OCI-LY7 (cell line): ENCODE measurements at regions not wholly inside any gene's neighbourhood (a gene's known extent, or its start where the extent isn't known, plus 50 kb on each side); places are given as distances from the start of the nearest gene placed in this dataset.

Experiments
- BruUV-seq: library from RNA; stranded (reverse); fragments of 400-500 nt; replicated peaks from 2 replicates; lab custom pipeline; 2021; lab: Mats Ljungman, UMichigan
- CTCF ChIA-PET: fragments of 300-600 bp; sonication (Branson Sonifier 250); formaldehyde crosslinking; loops from one replicate; lab custom pipeline; 2022; ENCODE audit warnings: antibody characterized with exemption; ENCODE audit not compliant: unreplicated experiment; lab: Charles Lee
- POLR2A ChIA-PET: fragments of 300-600 bp; sonication (Branson Sonifier 250); formaldehyde crosslinking; loops from one replicate; lab custom pipeline; 2022; ENCODE audit warnings: antibody characterized with exemption; lab: Charles Lee
- DNase-seq: peaks from one replicate; pipeline ENCODE4 v3.0.0-alpha.2; 2015; ENCODE audit warnings: low spot score
- H2AFZ ChIP-seq: fragments of 200-600 bp; sonication (generic), shearing (Covaris generic); 2 replicates; pipeline ENCODE4 v1.6.1; 2014; ENCODE audit warnings: mild to moderate bottlenecking, antibody characterized with exemption, low read length, moderate library complexity
- H3K27ac ChIP-seq: fragments of 200-600 bp; sonication (generic); 2 replicates; pipeline ENCODE4 v1.5.1; 2014; ENCODE audit warnings: mixed run types, low read depth, mild to moderate bottlenecking, moderate library complexity, low read length, inconsistent platforms; ENCODE audit not compliant: poor library complexity, severe bottlenecking
- H3K36me3 ChIP-seq: fragments of 200-600 bp; sonication (generic); 2 replicates; pipeline ENCODE4 v1.6.1; 2014; ENCODE audit warnings: mild to moderate bottlenecking, antibody characterized with exemption, low read length, moderate library complexity, mixed read lengths; ENCODE audit not compliant: insufficient read depth
- H3K4me1 ChIP-seq: fragments of 200-600 bp; sonication (generic); 2 replicates; pipeline ENCODE4 v1.5.1; 2014; ENCODE audit warnings: mild to moderate bottlenecking, low read length; ENCODE audit not compliant: insufficient read depth, poor library complexity, severe bottlenecking
- H3K4me2 ChIP-seq: fragments of 200-600 bp; sonication (generic); 2 replicates; pipeline ENCODE4 v1.6.1; 2014; ENCODE audit warnings: mild to moderate bottlenecking, low read length
- H3K4me3 ChIP-seq: fragments of 200-600 bp; sonication (generic); 2 replicates; pipeline ENCODE4 v1.5.1; 2014; ENCODE audit warnings: mild to moderate bottlenecking, low read depth, low read length; ENCODE audit not compliant: poor library complexity, severe bottlenecking
- H3K79me2 ChIP-seq: fragments of 200-600 bp; sonication (generic); 2 replicates; pipeline ENCODE4 v1.6.1; 2016; ENCODE audit warnings: low read depth, mild to moderate bottlenecking, low read length, moderate library complexity, mixed read lengths; ENCODE audit not compliant: insufficient read depth
- H3K9me2 ChIP-seq: fragments of 200-600 bp; sonication (generic); 2 replicates; pipeline ENCODE4 v1.6.1; 2016; ENCODE audit warnings: mild to moderate bottlenecking, low read length, mixed read lengths; ENCODE audit not compliant: insufficient read depth
- H3K9me3 ChIP-seq: fragments of 200-600 bp; sonication (generic); 2 replicates; pipeline ENCODE4 v1.6.1; 2014; ENCODE audit warnings: mild to moderate bottlenecking, mixed run types, low read length, mixed read lengths
- H4K20me1 ChIP-seq: fragments of 200-600 bp; sonication (generic); 2 replicates; pipeline ENCODE4 v1.6.1; 2014; ENCODE audit warnings: mild to moderate bottlenecking, antibody characterized with exemption, low read length, moderate library complexity, mixed read lengths; ENCODE audit not compliant: insufficient read depth
- CTCF ChIP-seq: fragments of 200-600 bp; sonication (generic); conservative IDR thresholded peaks from 2 replicates; pipeline ENCODE4 v1.5.1; 2014; ENCODE audit warnings: mild to moderate bottlenecking, antibody characterized with exemption, low read length, moderate library complexity, mixed read lengths
- EZH2phosphoT487 ChIP-seq: fragments of 200-600 bp; sonication (generic); IDR thresholded peaks from 2 replicates; pipeline ENCODE4 v1.6.1; 2018; ENCODE audit warnings: low read depth, borderline replicate concordance, mild to moderate bottlenecking, mixed run types, antibody characterized with exemption, low read length, moderate library complexity, mixed read lengths
- intact Hi-C: fragments of 100-400 bp; cut with micrococcal nuclease; formaldehyde crosslinking; loops from one replicate; pipeline ENCODE4 v1.10.0; 2022; ENCODE audit not compliant: unreplicated experiment

- DNase-seq: no peak
- ChIA-PET CTCF (no interaction called here), POLR2A (no interaction called here)
- Histone ChIP-seq H2AFZ (no peak overlapping the region), H3K27ac (no peak overlapping the region), H3K4me3 (no peak overlapping the region), H3K9me2 (no peaks in the 10 kb centered on the region), H3K4me2 (no peak overlapping the region), H3K4me1 (no peaks in the 10 kb centered on the region), H3K79me2 (no peaks in the 10 kb centered on the region), H3K36me3 (no peaks in the 10 kb centered on the region), H4K20me1 (no peaks in the 10 kb centered on the region), H3K9me3 (no peaks in the 10 kb centered on the region)
- BruUV-seq: no TSS peak
- no peak for TF ChIP-seq EZH2phosphoT487
- no peak for TF ChIP-seq CTCF
- intact Hi-C loops: no loop called here
These were observed 181.5 kb upstream of the PELI2 start for GRCh38 chr14:55936691-55937090.

- H3K4me3 ChIP-seq: no peak overlapping the region
- no peaks in the 10 kb centered on the region for H4K20me1 ChIP-seq
- no peaks in the 10 kb centered on the region for H3K36me3 ChIP-seq
- no peak overlapping the region for H3K4me2 ChIP-seq
- POLR2A ChIA-PET: interaction anchor here (0.7 kb wide), 1 partner anchor 15 kb away, joined by 4 read pairs; no protein-coding TSS in a partner anchor
- CTCF ChIA-PET: no interaction called here
- no TSS peak for BruUV-seq
- no peak overlapping the region for H2AFZ ChIP-seq
- H3K79me2 ChIP-seq: no peaks in the 10 kb centered on the region
- H3K9me2 ChIP-seq: no peaks in the 10 kb centered on the region
- no peak for DNase-seq
- no peaks in the 10 kb centered on the region for H3K4me1 ChIP-seq
- no peak overlapping the region for H3K27ac ChIP-seq
- intact Hi-C loops: no loop called here
- H3K9me3 ChIP-seq: no peaks in the 10 kb centered on the region
- TF ChIP-seq EZH2phosphoT487 (no peak), CTCF (no peak)
These were observed 179.9 kb upstream of the PELI2 start for GRCh38 chr14:55938249-55938791.

- Histone ChIP-seq H3K9me3 (no peaks in the 10 kb centered on the region), H3K36me3 (no peaks in the 10 kb centered on the region), H3K9me2 (no peaks in the 10 kb centered on the region), H3K4me3 (no peak overlapping the region), H2AFZ (no peak overlapping the region), H3K4me1 (no peaks in the 10 kb centered on the region), H4K20me1 (no peaks in the 10 kb centered on the region), H3K79me2 (no peaks in the 10 kb centered on the region), H3K4me2 (no peak overlapping the region), H3K27ac (no peak overlapping the region)
- intact Hi-C loops: no loop called here
- no peak for TF ChIP-seq CTCF
- TF ChIP-seq EZH2phosphoT487: no peak
- ChIA-PET CTCF (no interaction called here), POLR2A (interaction anchor here (0.6 kb wide), 1 partner anchor 512 kb away, joined by 7 read pairs; no protein-coding TSS in a partner anchor)
- no peak for DNase-seq
- BruUV-seq: no TSS peak
These were observed 176.0 kb upstream of the PELI2 start for GRCh38 chr14:55942076-55942654.
